Fibroblast of skin of back (primary cell): ENCODE measurements at regions not wholly inside any gene's neighbourhood (a gene's known extent, or its start where the extent isn't known, plus 50 kb on each side); places are given as distances from the start of the nearest gene placed in this dataset.

Experiments used
- DNase-seq: peaks from one replicate; pipeline ENCODE4 v3.0.0-alpha.2; 2013

DNA sequence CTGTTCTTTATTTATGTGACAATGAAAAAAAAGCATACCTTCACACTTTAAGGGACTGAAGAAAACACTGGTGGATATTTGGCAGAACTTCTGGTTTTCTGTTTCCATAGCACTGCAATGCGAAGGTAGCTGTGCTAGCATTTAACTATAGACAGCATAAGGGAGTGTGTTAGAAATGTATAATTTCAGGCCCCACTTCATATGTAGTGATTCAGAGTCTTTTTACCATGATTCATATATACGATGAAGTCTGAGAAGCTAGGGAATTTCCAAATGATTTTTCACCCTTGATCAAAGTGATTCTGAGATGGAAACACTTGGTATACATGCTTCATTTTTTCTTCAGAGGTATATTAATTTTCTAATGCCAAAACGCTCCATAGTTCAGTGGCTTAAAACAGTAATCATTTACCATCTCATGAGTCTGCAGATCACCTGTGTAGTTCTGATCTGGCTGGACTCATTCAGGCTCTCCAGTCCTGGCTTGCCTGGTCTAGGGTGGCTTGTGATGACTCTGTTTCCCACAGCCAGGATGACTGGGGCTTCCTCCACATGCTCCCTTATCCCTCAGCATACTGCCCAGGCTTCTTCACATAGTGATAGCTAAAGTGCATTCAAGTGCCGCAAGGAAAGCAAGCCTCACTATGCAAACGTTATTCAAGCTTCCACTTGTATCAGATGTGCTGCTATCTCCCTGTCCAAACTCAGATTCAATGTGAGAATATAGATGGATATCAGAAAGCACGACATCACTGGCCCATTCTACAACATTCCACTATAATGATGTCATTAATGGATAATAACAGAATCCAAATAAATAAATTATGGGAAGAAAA is 790.1 kb downstream of the TECRL start:
- DNase-seq, result no peak

GRCh38 chr4:63607169-63607872 is 801.9 kb downstream of the TECRL start:
- no peak for DNase-seq

GRCh38 chr4:63589796-63590195 is 819.5 kb downstream of the TECRL start:
- DNase-seq, result no peak

- no peak for DNase-seq
Measured at GRCh38 chr4:63583561-63583960, 825.7 kb downstream of the TECRL start.

GRCh38 chr4:63583007-63583406 is 826.2 kb downstream of the TECRL start:
- no peak for DNase-seq

DNA sequence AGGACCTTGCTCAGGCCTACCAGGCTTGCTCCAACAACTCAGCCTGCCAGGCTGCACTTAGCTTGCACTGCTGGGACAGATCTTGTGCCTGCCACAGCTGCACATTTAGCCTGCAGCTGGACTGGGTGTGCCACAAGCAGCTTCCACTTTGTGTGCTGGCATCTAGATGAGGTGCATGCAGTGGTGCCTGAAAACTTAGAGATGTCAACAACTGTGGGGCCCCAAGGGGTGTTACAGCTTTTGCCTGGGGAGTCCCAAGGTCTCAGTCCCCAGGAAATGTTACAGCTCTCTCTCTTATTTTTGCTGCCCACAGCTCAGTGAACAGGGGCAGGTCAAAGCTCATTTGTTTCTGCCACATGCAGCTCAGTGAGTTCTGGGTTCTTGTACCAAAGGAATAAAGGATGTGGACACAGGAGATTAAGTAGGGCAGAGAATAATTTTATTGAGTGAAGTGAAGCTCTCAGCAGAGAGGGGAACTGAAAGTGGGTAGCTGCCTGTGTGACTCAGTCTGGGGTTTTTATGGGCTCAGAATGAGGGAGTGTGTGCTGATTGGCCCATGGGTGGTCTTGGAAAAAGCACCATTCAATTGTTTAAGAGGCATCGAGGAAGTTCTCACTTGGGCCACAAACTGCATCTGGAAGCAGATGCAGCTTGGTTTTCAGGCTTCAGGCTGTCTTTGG is 828.3 kb downstream of the TECRL start:
- DNase-seq, result no peak

DNA sequence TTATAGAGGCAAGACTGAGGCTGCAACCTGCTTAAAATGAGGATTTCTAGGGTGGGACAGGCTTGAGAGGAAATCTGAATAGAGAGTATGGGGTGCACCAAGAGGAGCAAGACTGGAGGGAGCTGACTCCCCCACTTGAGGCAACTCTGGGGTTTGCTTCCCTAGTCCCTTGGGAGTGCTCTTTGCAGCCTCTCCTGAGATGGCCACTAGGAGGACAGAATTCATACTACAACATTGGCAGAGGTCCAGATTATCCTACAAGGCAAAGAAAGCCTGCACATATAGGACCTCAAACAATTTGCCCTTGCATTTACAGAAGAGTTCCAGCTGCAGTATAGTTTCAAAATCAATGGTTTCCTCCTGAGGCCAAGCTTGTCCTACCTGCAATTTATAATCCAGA is 830.9 kb downstream of the TECRL start:
- no peak for DNase-seq

DNA sequence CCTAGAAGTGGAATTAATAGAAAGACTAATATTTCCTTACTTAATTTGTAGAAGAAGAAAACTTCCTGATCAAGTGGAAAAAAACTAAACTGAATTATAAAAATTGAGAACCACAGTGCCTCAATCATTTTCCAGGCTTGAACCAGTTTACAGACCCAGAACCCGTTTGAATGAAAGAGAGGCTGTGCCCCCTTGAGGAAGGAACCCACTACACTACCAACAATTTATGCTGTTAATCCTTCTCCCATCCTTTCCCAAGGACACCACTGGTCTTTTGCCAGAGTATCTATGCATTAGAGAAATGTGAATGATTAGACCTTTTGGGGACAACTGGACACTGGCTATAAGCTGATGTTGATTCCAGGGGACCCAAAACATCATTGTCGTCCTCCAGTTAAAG is 842.6 kb downstream of the TECRL start:
- no peak for DNase-seq

- DNase-seq, result peak; percentile 8
Measured at GRCh38 chr4:63563288-63564014, 845.8 kb downstream of the TECRL start.

- no peak for DNase-seq
Measured at GRCh38 chr4:63558709-63559108, 850.5 kb downstream of the TECRL start.

GRCh38 chr4:63556332-63556731 is 852.9 kb downstream of the TECRL start:
- DNase-seq, result no peak

GRCh38 chr4:63553123-63553522 is 856.1 kb downstream of the TECRL start:
- no peak for DNase-seq

DNA sequence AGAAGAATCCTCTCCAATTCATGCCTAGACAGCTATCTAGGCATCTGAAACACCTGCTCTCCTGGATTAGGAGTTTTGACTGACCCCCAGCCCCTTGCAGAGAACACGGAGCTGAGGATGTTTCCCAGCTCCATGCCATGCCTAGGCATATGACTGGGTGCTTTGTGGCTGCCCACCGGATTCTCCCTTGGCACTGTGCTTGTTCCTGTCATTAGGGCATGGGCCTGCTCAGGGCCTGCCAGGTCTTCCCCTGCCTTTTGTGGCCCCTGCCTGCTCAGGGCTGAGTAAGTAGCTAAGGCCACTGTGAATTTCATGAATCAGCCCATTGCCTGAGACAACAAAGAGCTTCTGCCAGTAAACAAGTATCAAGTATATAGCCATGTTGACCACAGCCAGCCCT is 867.4 kb downstream of the TECRL start:
- no peak for DNase-seq

GRCh38 chr4:63529581-63530337 is 879.5 kb downstream of the TECRL start:
- no peak for DNase-seq

DNA sequence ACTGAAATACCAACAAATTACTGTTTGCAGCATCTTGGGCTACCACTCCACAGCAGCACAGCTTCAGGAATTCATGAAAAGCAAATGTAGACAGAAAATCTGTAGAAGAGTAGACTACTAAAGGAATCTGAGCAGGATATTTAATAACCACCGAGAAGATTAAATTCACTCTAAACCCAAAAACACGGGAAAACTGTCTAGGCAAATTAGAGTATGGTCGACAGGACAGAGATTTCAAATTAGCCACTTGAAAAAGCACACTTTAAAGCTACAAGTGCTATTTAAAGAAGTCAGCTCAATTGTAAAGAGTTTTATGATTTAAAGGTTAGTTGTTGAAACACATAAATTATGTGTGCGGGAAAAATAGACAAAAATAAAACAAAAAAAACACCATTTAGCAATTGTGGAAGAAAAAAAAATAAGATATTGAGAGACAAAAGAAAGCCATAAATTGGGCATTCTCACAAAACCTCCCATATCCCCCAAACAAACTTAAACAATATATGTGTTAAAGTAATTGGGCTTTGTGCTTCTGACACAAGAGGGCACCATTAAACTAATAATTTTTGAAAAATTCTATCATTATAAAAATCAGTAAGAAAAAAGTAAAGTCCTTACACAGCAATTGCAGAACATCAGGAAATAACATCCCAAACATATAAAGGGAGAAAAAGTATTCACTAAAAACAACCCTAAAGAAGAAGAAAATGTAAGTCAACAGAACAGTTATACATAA is 880.8 kb downstream of the TECRL start:
- DNase-seq, result no peak

DNA sequence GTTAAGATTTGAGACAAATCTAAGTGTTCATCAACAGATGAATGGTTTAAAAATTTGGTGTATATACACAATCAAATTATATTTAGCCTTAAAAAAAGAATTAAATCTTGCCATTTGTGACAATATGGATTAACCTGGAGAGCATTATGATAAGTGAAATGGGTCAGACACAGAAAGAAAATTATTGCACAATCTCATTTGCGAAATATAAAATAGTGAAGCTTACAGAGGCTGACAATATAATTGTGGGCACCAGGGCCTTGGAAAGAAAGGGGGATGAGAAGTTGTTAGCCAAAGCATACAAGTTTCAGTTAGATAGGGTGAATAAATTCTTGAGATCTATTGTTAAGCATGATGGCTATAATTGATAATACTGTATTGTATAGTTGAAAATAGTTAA is 883.0 kb downstream of the TECRL start:
- DNase-seq, result no peak

GRCh38 chr4:63524764-63525163 is 884.5 kb downstream of the TECRL start:
- DNase-seq, result no peak

DNA sequence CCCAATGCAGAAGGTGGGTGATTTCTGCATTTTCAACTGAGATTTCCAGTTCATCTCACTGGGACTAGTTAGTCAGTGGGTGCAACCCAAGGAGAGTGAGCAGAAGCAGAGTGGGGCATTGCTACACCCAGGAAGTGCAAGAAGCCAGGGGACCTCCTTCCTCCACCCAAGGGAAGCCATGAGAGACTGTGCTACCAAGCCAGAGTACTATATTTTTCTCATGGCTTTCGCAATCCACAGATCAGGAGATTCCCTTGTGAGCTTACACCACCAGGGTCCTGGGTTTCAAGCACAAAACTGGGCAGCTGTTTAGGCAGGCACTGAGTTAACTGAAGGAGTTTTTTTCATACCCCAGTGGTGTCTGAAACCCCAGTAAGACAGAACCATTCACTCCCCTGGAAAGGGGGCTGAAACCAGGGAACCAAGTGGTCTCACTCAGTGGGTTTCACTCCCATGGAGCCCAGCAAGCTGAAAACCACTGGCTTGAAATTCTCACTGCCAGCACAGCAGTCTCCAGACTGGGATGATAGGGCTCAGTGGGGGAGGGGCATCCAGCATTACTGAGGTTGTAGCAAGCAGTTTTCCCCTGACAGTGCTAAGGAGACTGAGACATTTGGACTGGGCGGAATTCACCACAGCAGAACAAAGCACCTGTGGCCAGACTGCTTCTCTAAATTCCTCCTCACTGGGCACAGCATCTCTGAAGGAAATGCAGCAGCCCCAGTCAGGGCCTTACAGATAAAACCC is 903.4 kb downstream of the TECRL start:
- no peak for DNase-seq

DNA sequence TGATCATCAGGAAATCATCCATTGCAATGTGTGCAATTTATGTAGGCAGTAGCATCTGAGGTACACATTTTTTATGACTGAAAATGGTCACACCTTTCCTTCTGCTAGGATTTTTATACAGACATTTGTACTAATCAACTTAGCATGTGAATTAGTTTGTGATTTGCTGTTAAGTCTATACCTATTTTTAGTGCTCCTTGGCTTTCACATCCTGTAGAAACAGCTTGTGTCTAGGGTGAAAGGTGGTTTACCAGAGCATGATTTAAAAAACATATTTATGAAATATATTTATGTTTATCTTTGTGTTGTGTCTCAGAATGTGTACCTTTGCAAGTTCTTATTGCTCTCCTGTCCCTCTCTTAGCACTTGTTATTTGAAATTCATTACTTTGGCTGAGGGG is 916.0 kb downstream of the TECRL start:
- DNase-seq, result no peak

- DNase-seq, result no peak
Measured at GRCh38 chr4:63492515-63492914, 916.7 kb downstream of the TECRL start.

DNA sequence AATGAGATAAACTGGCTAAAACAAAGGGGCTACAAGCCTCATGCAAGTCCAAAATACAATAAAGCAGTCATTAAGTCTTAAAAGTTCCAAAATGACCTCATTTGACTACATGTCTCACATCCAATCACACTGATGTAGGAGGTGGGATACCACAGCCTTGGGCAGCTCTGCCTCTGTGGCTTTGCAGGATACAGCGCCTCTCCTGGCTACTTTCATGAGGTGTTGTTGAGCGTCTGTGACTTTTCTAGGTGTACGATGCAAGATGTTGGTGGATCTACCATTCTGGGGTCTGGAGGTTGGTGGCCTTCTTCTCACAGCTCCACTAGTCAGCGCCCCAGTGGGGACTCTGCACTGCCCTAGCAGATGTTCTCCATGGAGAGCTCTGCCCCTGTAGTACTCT is 944.9 kb downstream of the TECRL start:
- DNase-seq, result no peak
